GM12878 (cell line): ENCODE measurements at regions not wholly inside any gene's neighbourhood (a gene's known extent, or its start where the extent isn't known, plus 50 kb on each side); places are given as distances from the start of the nearest gene placed in this dataset.
A peak's percentile ranks its signal among the peaks of the same experiment; 100 is the strongest.

Experiments used
- ATAC-seq: fragments of 200-7000 bp; cut with Tn5 transposase; 3 replicates; pipeline ENCODE4 v1.9.1; 2020; ENCODE audit warnings: mild to moderate bottlenecking, moderate library complexity
- BruUV-seq: library from RNA; stranded (reverse); fragments of 400-500 nt; replicated peaks from 2 replicates; lab custom pipeline; 2021; lab: Mats Ljungman, UMichigan
- CTCF ChIA-PET: fragments of 300-600 bp; sonication (Branson Sonifier 250); formaldehyde crosslinking; extraction: SDS; loops from one replicate; lab custom pipeline; 2021; ENCODE audit warnings: inconsistent platforms; lab: Yijun Ruan, JAX
- POLR2A ChIA-PET: fragments of 350-600 bp; formaldehyde crosslinking; extraction: SDS; loops from one replicate; lab custom pipeline; 2021; ENCODE audit warnings: inconsistent platforms; lab: Charles Lee
- RAD21 ChIA-PET: fragments of 300-600 bp; sonication (Branson Sonifier 250); formaldehyde crosslinking; loops from one replicate; lab custom pipeline; 2023; ENCODE audit warnings: antibody characterized with exemption; ENCODE audit not compliant: unreplicated experiment; lab: Charles Lee
- SMC1A ChIA-PET: fragments of 300-600 bp; sonication (Branson Sonifier 250); formaldehyde crosslinking; loops from one replicate; lab custom pipeline; 2023; ENCODE audit not compliant: unreplicated experiment, uncharacterized antibody; lab: Charles Lee
- DNase-seq: peaks from one replicate; pipeline ENCODE4 v3.0.0-alpha.2; 2011; ENCODE audit warnings: low read depth, low spot score
- FAIRE-seq: peaks from 3 replicates; lab custom pipeline; 2011; peaks lifted over from hg19 to GRCh38; lab: Jason Lieb, UNC
- H2AFZ ChIP-seq: 2 replicates; pipeline ENCODE4 v1.6.0; 2011; ENCODE audit warnings: low read depth, low read length, control low read depth; ENCODE audit not compliant: control insufficient read depth
- H3K27ac ChIP-seq: 2 replicates; pipeline ENCODE4 v1.5.1; 2011; ENCODE audit warnings: control low read depth; ENCODE audit not compliant: control insufficient read depth, insufficient read depth
- H3K27me3 ChIP-seq, 2 experiments: replicated peaks in 1 of 2; 2 replicates each; pipeline versions ENCODE4 v1.6.0 to v1.6.1; 2011; ENCODE audit warnings: low read length in 1 of 2; ENCODE audit not compliant: control insufficient read depth in 2 of 2, insufficient read depth in 2 of 2
- H3K36me3 ChIP-seq, 2 experiments: 2 replicates each; pipeline ENCODE4 v1.5.1; 2011; ENCODE audit warnings: low read length in 1 of 2; ENCODE audit not compliant: control insufficient read depth in 2 of 2, insufficient read depth in 2 of 2
- H3K4me1 ChIP-seq: 2 replicates; pipeline ENCODE4 v1.6.1; 2011; ENCODE audit warnings: mild to moderate bottlenecking, low read length, moderate library complexity, mixed read lengths; ENCODE audit not compliant: control insufficient read depth, insufficient read depth
- H3K4me2 ChIP-seq: 2 replicates; pipeline ENCODE4 v1.6.0; 2011; ENCODE audit warnings: control low read depth; ENCODE audit not compliant: control insufficient read depth, insufficient read depth
- H3K4me3 ChIP-seq: fragments of 200-600 bp; sonication (generic); 2 replicates; pipeline ENCODE4 v1.5.1; 2016
- H3K79me2 ChIP-seq: 2 replicates; pipeline ENCODE4 v1.6.0; 2011; ENCODE audit warnings: low read length; ENCODE audit not compliant: control insufficient read depth, insufficient read depth
- H3K9ac ChIP-seq: 2 replicates; pipeline ENCODE4 v1.8.0; 2011; ENCODE audit warnings: low read length, control low read depth, mixed read lengths; ENCODE audit not compliant: control insufficient read depth, insufficient read depth
- H3K9me3 ChIP-seq: replicated peaks from 3 replicates; pipeline ENCODE4 v1.5.1; 2011; ENCODE audit warnings: mild to moderate bottlenecking, low read length; ENCODE audit not compliant: control insufficient read depth, insufficient read depth
- H4K20me1 ChIP-seq: 2 replicates; pipeline ENCODE4 v1.6.0; 2011; ENCODE audit not compliant: control insufficient read depth, insufficient read depth
- CHD1 ChIP-seq: IDR thresholded peaks from 2 replicates; pipeline ENCODE4 v1.6.1; 2012; ENCODE audit warnings: low read depth, low read length, improper control_type of control experiment
- DPF2 ChIP-seq: fragments of 450-650 bp; IDR thresholded peaks from 2 replicates; pipeline ENCODE4 v1.6.1; 2017; ENCODE audit warnings: mild to moderate bottlenecking
- EED ChIP-seq: sonication (generic); IDR thresholded peaks from 2 replicates; pipeline ENCODE4 v1.6.1; 2016; ENCODE audit warnings: antibody characterized with exemption, low read depth
- GATAD2B ChIP-seq: fragments of 450-650 bp; conservative IDR thresholded peaks from 2 replicates; pipeline ENCODE4 v1.6.1; 2017; ENCODE audit warnings: low read depth, mild to moderate bottlenecking, moderate library complexity
- IKZF1 ChIP-seq: fragments of 450-650 bp; conservative IDR thresholded peaks from 2 replicates; pipeline ENCODE4 v1.6.1; 2017; ENCODE audit warnings: antibody characterized with exemption, mild to moderate bottlenecking
- IKZF2 ChIP-seq, 2 experiments: fragments of 450-650 bp; IDR thresholded peaks; 2 replicates each; pipeline ENCODE4 v1.6.1; 2017; ENCODE audit warnings: mild to moderate bottlenecking in 2 of 2, moderate library complexity in 2 of 2
- IRF4 ChIP-seq: IDR thresholded peaks from 2 replicates; pipeline ENCODE4 v1.6.1; 2011; ENCODE audit warnings: low read depth, low read length
- MTA2 ChIP-seq: fragments of 450-650 bp; IDR thresholded peaks from 2 replicates; pipeline ENCODE4 v1.6.1; 2016; ENCODE audit warnings: low read depth, mild to moderate bottlenecking, moderate library complexity
- MTA3 ChIP-seq: IDR thresholded peaks from 2 replicates; pipeline ENCODE4 v1.6.1; 2012; ENCODE audit warnings: low read length, inconsistent platforms, borderline replicate concordance
- NR2C1 ChIP-seq: fragments of 450-650 bp; IDR thresholded peaks from 2 replicates; pipeline ENCODE4 v1.6.1; 2017; ENCODE audit warnings: antibody characterized with exemption, mild to moderate bottlenecking, moderate library complexity
- POU2F2 ChIP-seq: IDR thresholded peaks from 3 replicates; pipeline ENCODE4 v1.6.1; 2011; ENCODE audit warnings: low read depth, mild to moderate bottlenecking, low read length, borderline replicate concordance
- RBBP5 ChIP-seq: fragments of 200-600 bp; sonication (generic); conservative IDR thresholded peaks from 2 replicates; pipeline ENCODE4 v1.6.1; 2016
- RFX5 ChIP-seq: IDR thresholded peaks from 2 replicates; pipeline ENCODE4 v1.6.1; 2011; ENCODE audit warnings: low read depth, low read length, improper control_type of control experiment
- RUNX3 ChIP-seq: IDR thresholded peaks from 2 replicates; pipeline ENCODE4 v1.6.1; 2012; ENCODE audit warnings: low read length, inconsistent platforms
- SPI1 ChIP-seq: IDR thresholded peaks from 2 replicates; pipeline ENCODE4 v1.6.1; 2011; ENCODE audit warnings: low read depth, mild to moderate bottlenecking, low read length, moderate library complexity, borderline replicate concordance; ENCODE audit not compliant: insufficient read depth
- YY1 ChIP-seq: IDR thresholded peaks from 2 replicates; pipeline ENCODE4 v1.6.1; 2011; ENCODE audit warnings: low read depth, mild to moderate bottlenecking, low read length
- ZNF592 ChIP-seq: fragments of 450-650 bp; IDR thresholded peaks from 2 replicates; pipeline ENCODE4 v1.6.1; 2017; ENCODE audit warnings: mild to moderate bottlenecking, moderate library complexity
- WGBS: methylation state at CpG from one replicate; pipeline ENCODE4 v1.1.6; 2016; ENCODE audit warnings: low lambda C conversion rate; ENCODE audit not compliant: insufficient replicate concordance, insufficient coverage; ENCODE audit errors: missing lambda C conversion rate; 5-methylcytosine and 5-hydroxymethylcytosine counted together
- in situ Hi-C: fragments of 300-500 bp; cut with MboI; formaldehyde crosslinking; loops from 9 replicates; pipeline ENCODE4 v1.14.3; 2018; ENCODE audit warnings: mixed read lengths
- intact Hi-C: fragments of 100-400 bp; cut with micrococcal nuclease; formaldehyde crosslinking; loops from one replicate; pipeline ENCODE4 v1.14.2; 2022; ENCODE audit not compliant: unreplicated experiment
- TF ChIP-seq, protein P1 (sequence below): fragments of 450-650 bp; IDR thresholded peaks from 2 replicates; pipeline ENCODE4 v1.6.1; 2017; ENCODE audit warnings: low read depth, mild to moderate bottlenecking, moderate library complexity

DNA sequence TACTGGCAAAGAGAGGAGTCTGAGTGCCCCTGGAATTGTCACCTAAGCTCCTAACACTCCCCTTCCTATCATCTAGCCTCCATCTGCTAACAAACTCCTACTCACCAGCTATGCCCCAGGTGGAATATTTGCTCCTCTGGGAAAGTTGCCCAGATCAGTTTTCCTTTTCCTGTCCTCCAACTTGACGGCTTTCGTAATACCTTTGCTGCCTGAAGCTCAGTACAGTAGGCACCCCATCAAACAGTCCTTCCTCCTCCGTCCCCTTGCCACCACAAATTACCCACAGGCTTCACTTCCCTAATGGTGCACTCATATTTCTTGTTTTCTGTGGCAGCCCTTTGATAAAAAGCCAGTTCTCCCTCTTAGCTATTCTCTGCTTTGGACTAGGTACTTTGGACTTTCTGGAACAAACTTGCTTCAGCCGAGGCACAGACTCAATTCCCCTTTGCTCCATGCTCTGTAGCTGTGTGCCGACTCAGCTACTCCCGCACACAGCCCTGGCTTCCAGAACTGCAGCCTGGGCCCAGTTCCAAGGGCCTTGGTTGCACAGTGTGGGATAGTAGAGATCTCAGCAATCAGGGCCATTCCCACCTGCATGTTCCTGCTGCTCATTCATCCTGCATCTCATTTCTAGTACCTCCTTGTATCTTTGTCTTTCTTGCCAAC is 605.1 kb downstream of the BCOR start:
- BruUV-seq = no TSS peak
- in situ Hi-C loops (no loop called here), intact Hi-C loops (loop anchor here (2.0 kb wide), 1 partner anchor 122 kb away; no protein-coding TSS in a partner anchor)
- Histone ChIP-seq H3K27ac (peak overlapping the region; percentile 59), H3K9me3 (no peaks in the 10 kb centered on the region), H3K27me3 (no peaks in the 10 kb centered on the region), H3K4me1 (peaks cover 33% of the 10 kb centered on the region), H3K4me3 (no peak overlapping the region), H4K20me1 (no peaks in the 10 kb centered on the region), H2AFZ (peak overlapping the region; percentile 9; the same call in 1 of the 2 replicates)
- ChIA-PET SMC1A (interaction anchor here (0.6 to 2.9 kb wide), 7 partner anchors 9 to 381 kb away, joined by 3 to 11 read pairs (median 3); no protein-coding TSS in a partner anchor), CTCF (interaction anchor here (1.0 to 1.7 kb wide), 3 partner anchors 16 to 297 kb away, joined by 3 to 5 read pairs (median 3); no protein-coding TSS in a partner anchor)
- peak; percentile 87 for ATAC-seq
- peak; percentile 72 for FAIRE-seq
- peak; percentile 72 for TF ChIP-seq IKZF1
- TF ChIP-seq MTA2 = peak; percentile 51; the same call in 1 of the 2 replicates
- TF ChIP-seq CHD1 = no peak
- no peak for TF ChIP-seq RBBP5
- TF ChIP-seq DPF2 = peak; percentile 63
- 0 out of 2 replicates have a peak, but pooled peaks have one; percentile 24 for TF ChIP-seq EED
- no peak for TF ChIP-seq YY1
- peak; percentile 86; the same call in 1 of the 2 replicates for TF ChIP-seq SPI1
- TF ChIP-seq, protein P1, sequence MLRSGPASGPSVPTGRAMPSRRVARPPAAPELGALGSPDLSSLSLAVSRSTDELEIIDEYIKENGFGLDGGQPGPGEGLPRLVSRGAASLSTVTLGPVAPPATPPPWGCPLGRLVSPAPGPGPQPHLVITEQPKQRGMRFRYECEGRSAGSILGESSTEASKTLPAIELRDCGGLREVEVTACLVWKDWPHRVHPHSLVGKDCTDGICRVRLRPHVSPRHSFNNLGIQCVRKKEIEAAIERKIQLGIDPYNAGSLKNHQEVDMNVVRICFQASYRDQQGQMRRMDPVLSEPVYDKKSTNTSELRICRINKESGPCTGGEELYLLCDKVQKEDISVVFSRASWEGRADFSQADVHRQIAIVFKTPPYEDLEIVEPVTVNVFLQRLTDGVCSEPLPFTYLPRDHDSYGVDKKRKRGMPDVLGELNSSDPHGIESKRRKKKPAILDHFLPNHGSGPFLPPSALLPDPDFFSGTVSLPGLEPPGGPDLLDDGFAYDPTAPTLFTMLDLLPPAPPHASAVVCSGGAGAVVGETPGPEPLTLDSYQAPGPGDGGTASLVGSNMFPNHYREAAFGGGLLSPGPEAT = peak; percentile 50; the same call in 1 of the 2 replicates
- TF ChIP-seq IKZF2 (IDR thresholded peaks at IDR 0.05) = peak; percentile 70 to 75; a peak in 3 of 4 replicates
- 0 out of 2 replicates have a peak, but pooled peaks have one; percentile 14 for TF ChIP-seq GATAD2B
- no peak for TF ChIP-seq RFX5
- TF ChIP-seq MTA3 = no peak
- 0 out of 2 replicates have a peak, but pooled peaks have one; percentile 1 for TF ChIP-seq NR2C1
- TF ChIP-seq IRF4 = peak; percentile 42; the same call in 1 of the 2 replicates
- no peak for TF ChIP-seq ZNF592
- TF ChIP-seq POU2F2 = no peak
- peak; percentile 66 for TF ChIP-seq RUNX3
- TF ChIP-seq, all 136 proteins: peak for 11
- RAD21 ChIA-PET = interaction anchor here (0.7 to 2.3 kb wide), 5 partner anchors 8 to 231 kb away, joined by 3 to 20 read pairs (median 3); no protein-coding TSS in a partner anchor
- H3K4me2 ChIP-seq = peak overlapping the region; percentile 2; the same call in 1 of the 2 replicates
- peak; percentile 44 for DNase-seq
- H3K9ac ChIP-seq = no peak overlapping the region
- H3K79me2 ChIP-seq = no peaks in the 10 kb centered on the region
- 23% methylated on average over 6 of the region's 6 CpGs for WGBS
- H3K36me3 ChIP-seq = no peaks in the 10 kb centered on the region
- POLR2A ChIA-PET = interaction anchor here (1.4 kb wide), 1 partner anchor 53 kb away, joined by 5 read pairs; no protein-coding TSS in a partner anchor
